Suprapubic skin (tissue), 4 donors: ENCODE measurements at regions not wholly inside any gene's neighbourhood (a gene's known extent, or its start where the extent isn't known, plus 50 kb on each side); places are given as distances from the start of the nearest gene placed in this dataset.
"Not testable (repeated sequence)": the region's sequence is repeated elsewhere in the genome, so short reads cannot be mapped to it uniquely, and the experiment has no call there.

Experiments used
- DNase-seq, 2 donors: peaks; one replicate each; pipeline ENCODE4 v3.0.0-alpha.2; 2019; ENCODE audit warnings: low spot score in 2 of 2
- H3K27ac ChIP-seq: fragments of 200-600 bp; sonication (generic); one replicate; pipeline ENCODE4 v1.5.1; 2019
- H3K27me3 ChIP-seq: fragments of 200-600 bp; sonication (generic); one replicate; pipeline ENCODE4 v1.5.1; 2019
- H3K36me3 ChIP-seq: fragments of 200-600 bp; sonication (generic); one replicate; pipeline ENCODE4 v1.5.1; 2019
- H3K4me1 ChIP-seq: fragments of 200-600 bp; sonication (generic); one replicate; pipeline ENCODE4 v1.5.1; 2019
- H3K4me3 ChIP-seq: fragments of 200-600 bp; sonication (generic); one replicate; pipeline ENCODE4 v1.5.1; 2019; ENCODE audit warnings: mild to moderate bottlenecking
- H3K9me3 ChIP-seq: fragments of 200-600 bp; sonication (generic); one replicate; pipeline ENCODE4 v1.5.1; 2019
- EP300 ChIP-seq: sonication (generic); formaldehyde crosslinking; IDR thresholded peaks from one replicate; pipeline ENCODE4 v1.6.1; 2017; ENCODE audit warnings: antibody characterized with exemption
- POLR2A ChIP-seq, 2 donors: fragments of 450-650 bp; IDR thresholded peaks; one replicate each; pipeline ENCODE4 v1.6.1; 2017; ENCODE audit warnings: antibody characterized with exemption in 2 of 2, mild to moderate bottlenecking in 2 of 2, moderate library complexity in 2 of 2
- POLR2AphosphoS5 ChIP-seq, 3 donors: sonication (generic); formaldehyde crosslinking; IDR thresholded peaks; one replicate each; pipeline ENCODE4 v1.6.1; 2017; ENCODE audit warnings: antibody characterized with exemption in 3 of 3
- WGBS: methylation state at CpG from one replicate; pipeline ENCODE4 v1.1.5; 2018; 5-methylcytosine and 5-hydroxymethylcytosine counted together
- TF ChIP-seq, protein P1 (sequence below), 2 donors: fragments of 200-600 bp in 1 of 2; fragments of 450-650 bp in 1 of 2; sonication (generic) in 1 of 2; IDR thresholded peaks; one replicate each; pipeline ENCODE4 v1.5.1; 2016 to 2019; ENCODE audit warnings: antibody characterized with exemption in 2 of 2, mild to moderate bottlenecking in 1 of 2, moderate library complexity in 1 of 2

DNA sequence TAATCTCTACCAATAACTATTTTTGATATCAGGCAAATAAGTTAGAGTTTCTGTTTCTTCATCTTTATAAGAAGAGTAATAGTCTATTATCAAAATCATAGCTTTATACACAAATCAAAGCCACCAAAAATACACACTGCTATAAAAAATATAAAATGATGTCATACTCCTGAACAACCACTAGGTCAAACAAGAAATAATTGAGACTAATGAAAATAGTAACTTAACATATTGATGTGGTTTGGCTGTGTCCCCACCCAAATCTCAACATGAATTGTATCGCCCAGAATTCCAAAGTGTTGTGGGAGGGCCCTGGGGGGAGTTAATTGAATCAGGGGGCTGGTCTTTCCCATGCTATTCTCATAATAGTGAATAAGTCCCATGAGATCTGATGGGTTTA lies 2277.5 kb downstream of the ARAP2 start:
- Histone ChIP-seq H3K36me3 (no peaks in the 10 kb centered on the region), H3K27me3 (no peaks in the 10 kb centered on the region), H3K4me1 (no peaks in the 10 kb centered on the region), H3K9me3 (no peaks in the 10 kb centered on the region), H3K4me3 (no peak overlapping the region), H3K27ac (no peak overlapping the region)
- no peak for DNase-seq
- WGBS = 51% methylated on average over 1 of the region's 1 CpG
- TF ChIP-seq EP300 = no peak
- no peak for TF ChIP-seq POLR2AphosphoS5 (IDR thresholded peaks at IDR 0.05)
- TF ChIP-seq POLR2A (IDR thresholded peaks at IDR 0.05) = no peak
- TF ChIP-seq, protein P1, sequence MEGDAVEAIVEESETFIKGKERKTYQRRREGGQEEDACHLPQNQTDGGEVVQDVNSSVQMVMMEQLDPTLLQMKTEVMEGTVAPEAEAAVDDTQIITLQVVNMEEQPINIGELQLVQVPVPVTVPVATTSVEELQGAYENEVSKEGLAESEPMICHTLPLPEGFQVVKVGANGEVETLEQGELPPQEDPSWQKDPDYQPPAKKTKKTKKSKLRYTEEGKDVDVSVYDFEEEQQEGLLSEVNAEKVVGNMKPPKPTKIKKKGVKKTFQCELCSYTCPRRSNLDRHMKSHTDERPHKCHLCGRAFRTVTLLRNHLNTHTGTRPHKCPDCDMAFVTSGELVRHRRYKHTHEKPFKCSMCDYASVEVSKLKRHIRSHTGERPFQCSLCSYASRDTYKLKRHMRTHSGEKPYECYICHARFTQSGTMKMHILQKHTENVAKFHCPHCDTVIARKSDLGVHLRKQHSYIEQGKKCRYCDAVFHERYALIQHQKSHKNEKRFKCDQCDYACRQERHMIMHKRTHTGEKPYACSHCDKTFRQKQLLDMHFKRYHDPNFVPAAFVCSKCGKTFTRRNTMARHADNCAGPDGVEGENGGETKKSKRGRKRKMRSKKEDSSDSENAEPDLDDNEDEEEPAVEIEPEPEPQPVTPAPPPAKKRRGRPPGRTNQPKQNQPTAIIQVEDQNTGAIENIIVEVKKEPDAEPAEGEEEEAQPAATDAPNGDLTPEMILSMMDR (IDR thresholded peaks at IDR 0.05) = no peak

DNA sequence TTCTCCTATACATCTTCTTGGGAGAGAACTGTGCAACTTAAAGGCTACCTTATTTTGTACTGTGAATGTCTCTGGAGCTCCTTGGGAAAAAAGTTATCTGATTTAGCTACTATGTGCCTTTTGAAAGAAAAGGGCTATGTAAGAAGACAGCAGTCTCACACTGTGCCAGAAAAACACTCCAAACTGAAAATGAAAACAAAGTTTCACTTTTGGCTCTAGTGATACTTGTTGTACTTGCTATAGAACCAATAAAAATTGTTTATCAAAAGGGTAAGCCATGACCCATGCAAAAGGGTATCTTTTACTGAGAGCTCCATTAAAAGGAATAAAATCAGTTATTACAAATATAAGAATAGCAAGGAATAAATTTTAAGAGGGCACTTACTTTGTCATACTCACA lies 2270.0 kb downstream of the ARAP2 start:
- H3K27me3 ChIP-seq = no peaks in the 10 kb centered on the region
- TF ChIP-seq EP300 (no peak), POLR2AphosphoS5 (IDR thresholded peaks at IDR 0.05) (no peak), POLR2A (IDR thresholded peaks at IDR 0.05) (no peak)
- TF ChIP-seq, protein P1 (IDR thresholded peaks at IDR 0.05) = no peak
- no peaks in the 10 kb centered on the region for H3K9me3 ChIP-seq
- H3K4me3 ChIP-seq = no peak overlapping the region
- no peak for DNase-seq
- H3K36me3 ChIP-seq = no peaks in the 10 kb centered on the region
- H3K4me1 ChIP-seq = no peaks in the 10 kb centered on the region
- H3K27ac ChIP-seq = no peak overlapping the region

DNA sequence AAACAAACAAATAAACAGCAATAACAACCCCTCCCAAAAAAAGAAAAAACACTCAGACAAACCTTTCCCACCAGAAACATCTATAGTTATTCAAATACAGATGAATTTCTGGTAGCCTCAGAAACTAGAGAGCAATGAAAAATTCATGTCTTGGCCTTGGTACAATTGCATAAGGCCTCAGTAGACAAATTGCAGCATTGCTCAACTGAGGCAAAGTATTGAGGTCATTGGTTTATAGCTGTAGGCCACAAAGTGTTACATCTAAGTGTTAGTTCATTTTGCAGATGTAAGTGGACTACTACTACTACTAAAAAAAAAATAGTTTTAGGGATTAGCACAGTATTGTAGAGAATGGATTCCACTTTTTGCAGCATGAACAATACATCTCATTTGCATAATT lies 2268.3 kb downstream of the ARAP2 start:
- TF ChIP-seq POLR2AphosphoS5 (IDR thresholded peaks at IDR 0.05) (no peak), EP300 (no peak), POLR2A (IDR thresholded peaks at IDR 0.05) (no peak)
- TF ChIP-seq, protein P1 (IDR thresholded peaks at IDR 0.05) = no peak
- Histone ChIP-seq H3K4me3 (no peak overlapping the region), H3K4me1 (no peaks in the 10 kb centered on the region), H3K27me3 (no peaks in the 10 kb centered on the region), H3K27ac (no peak overlapping the region), H3K36me3 (no peaks in the 10 kb centered on the region), H3K9me3 (no peaks in the 10 kb centered on the region)
- no peak for DNase-seq

DNA sequence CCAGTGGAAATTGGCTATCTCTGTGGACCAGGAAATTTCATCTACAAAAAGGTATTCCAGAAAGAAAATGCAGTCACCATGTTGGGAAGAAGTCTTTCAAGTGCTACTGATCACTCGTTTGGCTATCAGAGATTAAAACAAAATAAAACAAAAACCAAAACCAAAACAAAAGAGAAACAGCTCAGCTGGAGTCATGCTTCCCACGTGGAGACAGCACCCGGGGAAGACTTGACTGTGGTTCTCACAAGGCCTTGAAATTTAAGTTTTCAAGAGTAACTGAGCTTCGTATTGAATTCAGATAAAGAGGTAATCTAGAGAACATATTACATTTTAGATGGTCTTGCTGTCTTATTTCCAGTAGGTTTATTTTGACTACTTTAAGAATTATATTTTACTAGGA lies 2264.5 kb downstream of the ARAP2 start:
- not testable (repeated sequence) for H3K27me3 ChIP-seq, H3K9me3 ChIP-seq, H3K27ac ChIP-seq, H3K4me3 ChIP-seq, H3K4me1 ChIP-seq, H3K36me3 ChIP-seq, DNase-seq
- 78% methylated on average over 4 of the region's 4 CpGs for WGBS

DNA sequence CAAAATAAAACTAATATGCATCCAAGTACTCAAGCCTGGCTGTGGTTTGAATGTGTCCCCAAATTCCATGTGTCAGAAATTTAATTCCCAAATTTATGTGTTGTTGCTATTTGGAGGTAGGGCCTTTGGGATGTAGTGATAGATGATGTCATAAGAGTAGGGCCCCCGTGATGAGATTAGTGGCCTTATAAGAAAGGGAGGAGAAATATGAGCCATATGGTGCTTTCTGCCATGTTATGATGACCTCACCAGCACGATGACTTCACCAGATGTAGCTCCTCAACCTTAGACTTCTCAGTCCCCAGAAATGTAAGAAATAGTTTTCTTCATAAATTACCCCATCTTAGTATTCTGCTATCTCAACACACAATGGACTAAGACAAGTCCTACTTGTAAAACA lies 2264.0 kb downstream of the ARAP2 start:
- H3K4me1 ChIP-seq = no peaks in the 10 kb centered on the region
- H3K27me3 ChIP-seq = no peaks in the 10 kb centered on the region
- H3K4me3 ChIP-seq = no peak overlapping the region
- 57% methylated on average over 2 of the region's 2 CpGs for WGBS
- H3K27ac ChIP-seq = no peak overlapping the region
- no peaks in the 10 kb centered on the region for H3K36me3 ChIP-seq
- TF ChIP-seq EP300 (no peak), POLR2A (IDR thresholded peaks at IDR 0.05) (no peak), POLR2AphosphoS5 (IDR thresholded peaks at IDR 0.05) (no peak)
- TF ChIP-seq, protein P1 (IDR thresholded peaks at IDR 0.05) = no peak
- no peaks in the 10 kb centered on the region for H3K9me3 ChIP-seq
- no peak for DNase-seq

DNA sequence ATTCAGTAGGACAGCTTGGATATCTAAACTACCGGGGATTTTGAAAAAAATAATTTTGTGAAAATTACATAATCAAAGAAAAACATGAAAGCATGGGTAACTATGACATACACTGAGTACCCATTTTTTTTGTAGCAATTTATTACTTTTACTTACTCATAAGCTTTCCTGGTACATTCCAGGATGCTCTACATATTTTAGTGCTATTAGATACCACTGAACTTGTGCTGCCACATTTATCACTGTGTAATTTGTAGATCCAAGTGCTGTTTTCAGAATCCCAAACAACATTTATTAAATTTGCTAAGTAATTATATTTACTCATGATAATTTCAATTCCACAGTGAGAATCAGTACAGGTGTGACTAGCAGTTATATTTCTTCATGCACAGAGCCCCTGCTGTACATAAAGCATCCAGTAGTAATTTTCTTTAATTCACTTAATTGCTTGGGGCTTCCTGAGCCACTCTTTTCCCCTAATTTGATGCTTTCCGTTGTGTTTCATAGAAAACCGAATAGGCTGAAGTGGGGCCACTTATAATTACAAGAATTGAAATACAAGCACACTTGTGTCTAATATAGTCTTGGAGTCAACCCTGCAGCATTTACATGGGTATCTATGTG lies 2254.4 kb downstream of the ARAP2 start:
- TF ChIP-seq EP300 (no peak), POLR2AphosphoS5 (IDR thresholded peaks at IDR 0.05) (no peak), POLR2A (IDR thresholded peaks at IDR 0.05) (no peak)
- TF ChIP-seq, protein P1 (IDR thresholded peaks at IDR 0.05) = no peak
- H3K4me1 ChIP-seq = no peaks in the 10 kb centered on the region

More for the DNA sequence above, 2254.4 kb downstream of the ARAP2 start:
- no peaks in the 10 kb centered on the region for H3K9me3 ChIP-seq
- H3K27ac ChIP-seq = no peak overlapping the region
- WGBS = 55% methylated on average over 3 of the region's 3 CpGs
- H3K27me3 ChIP-seq = no peaks in the 10 kb centered on the region
- H3K4me3 ChIP-seq = no peak overlapping the region
- DNase-seq = no peak
- no peaks in the 10 kb centered on the region for H3K36me3 ChIP-seq
